B cell (primary cell): ENCODE measurements at regions not wholly inside any gene's neighbourhood (a gene's known extent, or its start where the extent isn't known, plus 50 kb on each side); places are given as distances from the start of the nearest gene placed in this dataset.

ENCODE experiments used
- ATAC-seq: fragments of 200-7000 bp; cut with Tn5 transposase; one replicate; pipeline ENCODE4 v1.10.0; 2021; ENCODE audit warnings: low read depth, mild to moderate bottlenecking, moderate number of reproducible peaks, moderate library complexity
- CTCF ChIA-PET: fragments of 350-600 bp; sonication (Branson Sonifier 250); formaldehyde crosslinking; loops from one replicate; lab custom pipeline; 2021; ENCODE audit warnings: antibody characterized with exemption, inconsistent platforms; lab: Charles Lee
- POLR2A ChIA-PET: fragments of 350-600 bp; sonication (Branson Sonifier 250); formaldehyde crosslinking; loops from one replicate; lab custom pipeline; 2021; ENCODE audit warnings: antibody characterized with exemption; lab: Charles Lee
- DNase-seq: peaks from one replicate; pipeline ENCODE4 v3.0.0; 2013
- H2AFZ ChIP-seq: 2 replicates; pipeline ENCODE4 v1.6.1; 2012; ENCODE audit warnings: mild to moderate bottlenecking, low read depth, low read length; ENCODE audit not compliant: insufficient read depth, poor library complexity, severe bottlenecking
- H3K27ac ChIP-seq, 2 donors: 1 replicate in 1 of 2; 2 replicates in 1 of 2; pipeline ENCODE4 v1.5.1; 2012 to 2013; ENCODE audit warnings: low read length in 2 of 2, mild to moderate bottlenecking in 2 of 2, moderate library complexity in 1 of 2
- H3K27me3 ChIP-seq, 4 experiments: fragments of 200-600 bp in 1 of 4; sonication (generic) in 1 of 4; replicated peaks in 1 of 4; 1 replicate in 2 of 4; 2 replicates in 2 of 4; pipeline versions ENCODE4 v1.6.1 to v1.7.0; 2013 to 2016; ENCODE audit warnings: low read length in 3 of 4, mild to moderate bottlenecking in 2 of 4, mixed read lengths in 1 of 4, moderate library complexity in 1 of 4; ENCODE audit not compliant: insufficient read depth in 4 of 4, control insufficient read depth in 3 of 4; ENCODE audit errors: control extremely low read depth in 1 of 4
- H3K36me3 ChIP-seq, 2 experiments: replicated peaks in 1 of 2; 1 replicate in 1 of 2; 2 replicates in 1 of 2; pipeline versions ENCODE4 v1.6.1 to v1.7.1; 2013; ENCODE audit warnings: low read length in 1 of 2; ENCODE audit not compliant: insufficient read depth in 2 of 2, control insufficient read depth in 1 of 2; ENCODE audit errors: control extremely low read depth in 1 of 2, extremely low read depth in 1 of 2
- H3K4me1 ChIP-seq, 2 donors: fragments of 200-600 bp in 1 of 2; sonication (generic) in 1 of 2; 1 replicate in 1 of 2; 2 replicates in 1 of 2; pipeline versions ENCODE4 v1.5.1 to v1.6.1; 2013 to 2017; ENCODE audit warnings: low read length in 2 of 2; ENCODE audit not compliant: control insufficient read depth in 2 of 2, insufficient read depth in 2 of 2
- H3K4me2 ChIP-seq: replicated peaks from 2 replicates; pipeline ENCODE3; 2012; ENCODE audit warnings: mild to moderate bottlenecking, low read depth, low read length; ENCODE audit not compliant: poor library complexity, severe bottlenecking
- H3K4me3 ChIP-seq, 5 experiments: fragments of 200-600 bp in 1 of 5; sonication (generic) in 1 of 5; 1 replicate in 3 of 5; 2 replicates in 2 of 5; pipeline versions ENCODE4 v1.5.1 to v1.7.0; 2011 to 2016; ENCODE audit warnings: low read length in 4 of 5, mild to moderate bottlenecking in 4 of 5, low read depth in 2 of 5, control low read depth in 1 of 5, moderate library complexity in 1 of 5; ENCODE audit not compliant: insufficient read depth in 1 of 5; ENCODE audit errors: control extremely low read depth in 1 of 5, extremely low read depth in 1 of 5
- H3K79me2 ChIP-seq: fragments of 200-600 bp; sonication (generic); one replicate; pipeline ENCODE4 v1.6.0; 2016; ENCODE audit warnings: low read length; ENCODE audit not compliant: control insufficient read depth, insufficient read depth
- H3K9ac ChIP-seq: fragments of 200-600 bp; sonication (generic); 2 replicates; pipeline ENCODE4 v1.6.1; 2017; ENCODE audit warnings: mild to moderate bottlenecking, low read length, moderate library complexity
- H3K9me3 ChIP-seq, 3 donors: one replicate each; pipeline versions ENCODE4 v1.6.1 to v1.7.1; 2013; ENCODE audit warnings: low read length in 2 of 3; ENCODE audit not compliant: control insufficient read depth in 2 of 3, insufficient read depth in 1 of 3; ENCODE audit errors: control extremely low read depth in 1 of 3
- H4K20me1 ChIP-seq: 2 replicates; pipeline ENCODE4 v1.6.0; 2012; ENCODE audit warnings: mild to moderate bottlenecking, low read length; ENCODE audit not compliant: insufficient read depth, control insufficient read depth, poor library complexity, severe bottlenecking
- H3K27ac Mint-ChIP-seq: one replicate; pipeline ENCODE4 v1.8.0; 2021; ENCODE audit warnings: mixed read lengths
- H3K27me3 Mint-ChIP-seq: one replicate; pipeline ENCODE4 v1.8.0; 2021; ENCODE audit warnings: mixed read lengths
- H3K4me1 Mint-ChIP-seq: one replicate; pipeline ENCODE4 v1.8.0; 2021; ENCODE audit warnings: mixed read lengths
- H3K4me3 Mint-ChIP-seq: one replicate; pipeline ENCODE4 v1.8.0; 2021; ENCODE audit warnings: mixed read lengths
- H3K9me3 Mint-ChIP-seq: one replicate; pipeline ENCODE4 v1.8.0; 2022; ENCODE audit warnings: mixed read lengths; ENCODE audit not compliant: insufficient read depth
- CTCF ChIP-seq: fragments of 200-600 bp; IDR thresholded peaks from one replicate; pipeline ENCODE4 v1.8.0; 2022; ENCODE audit warnings: antibody characterized with exemption, mild to moderate bottlenecking
- EZH2 ChIP-seq: IDR thresholded peaks from 2 replicates; pipeline ENCODE4 v1.6.1; 2012; ENCODE audit warnings: borderline replicate concordance, low read depth, mild to moderate bottlenecking, moderate library complexity, low read length; ENCODE audit not compliant: insufficient read depth, poor library complexity, severe bottlenecking
- WGBS: methylation state at CpG from one replicate; pipeline ENCODE4 v1.1.5; 2013; ENCODE audit warnings: missing lambda C conversion rate; ENCODE audit not compliant: insufficient coverage; 5-methylcytosine and 5-hydroxymethylcytosine counted together
- intact Hi-C: fragments of 100-400 bp; cut with micrococcal nuclease; formaldehyde crosslinking; loops from one replicate; pipeline ENCODE4 v1.10.0; 2022

GRCh38 chr12:105706321-105706972 is 376.0 kb downstream of the C12orf75 start:
- Histone ChIP-seq H3K27ac (no peak overlapping the region), H2AFZ (no peak overlapping the region), H3K9ac (no peak overlapping the region), H3K9me3 (no peaks in the 10 kb centered on the region), H3K4me2 (no peak overlapping the region), H3K27me3 (peaks cover 0 to 4% (median 0%) of the 10 kb centered on the region in 4 experiments), H4K20me1 (no peaks in the 10 kb centered on the region), H3K36me3 (no peaks in the 10 kb centered on the region), H3K4me1 (no peaks in the 10 kb centered on the region), H3K4me3 (no peak overlapping the region), H3K79me2 (no peaks in the 10 kb centered on the region)
- no peak overlapping the region for H3K4me3 Mint-ChIP-seq
- intact Hi-C loops: no loop called here
- no peaks in the 10 kb centered on the region for H3K4me1 Mint-ChIP-seq
- ChIA-PET POLR2A (no interaction called here), CTCF (no interaction called here)
- H3K27ac Mint-ChIP-seq: no peak overlapping the region
- DNase-seq (no peak), ATAC-seq (no peak)
- TF ChIP-seq CTCF (no peak), EZH2 (no peak)
- peaks cover 7% of the 10 kb centered on the region for H3K27me3 Mint-ChIP-seq
- WGBS: 100% methylated on average over 4 of the region's 8 CpGs
- H3K9me3 Mint-ChIP-seq: no peaks in the 10 kb centered on the region

- Mint-ChIP-seq H3K9me3 (no peaks in the 10 kb centered on the region), H3K4me1 (no peaks in the 10 kb centered on the region), H3K4me3 (no peak overlapping the region), H3K27me3 (peaks cover 5% of the 10 kb centered on the region), H3K27ac (no peak overlapping the region)
- ChIA-PET POLR2A (no interaction called here), CTCF (no interaction called here)
- H3K4me2 ChIP-seq: no peak overlapping the region
- no CpG with 5 or more reads among the region's 3 CpGs for WGBS
- peaks cover 0 to 4% (median 0%) of the 10 kb centered on the region in 4 experiments for H3K27me3 ChIP-seq
- H3K4me3 ChIP-seq: no peak overlapping the region
- H3K27ac ChIP-seq: no peak overlapping the region
- H3K36me3 ChIP-seq: no peaks in the 10 kb centered on the region
- intact Hi-C loops: no loop called here
- DNase-seq (no peak), ATAC-seq (no peak)
- TF ChIP-seq EZH2: no peak
- TF ChIP-seq CTCF: no peak
- H3K4me1 ChIP-seq: no peaks in the 10 kb centered on the region
- no peak overlapping the region for H2AFZ ChIP-seq
- H3K9me3 ChIP-seq: no peaks in the 10 kb centered on the region
- no peaks in the 10 kb centered on the region for H3K79me2 ChIP-seq
- H3K9ac ChIP-seq: no peak overlapping the region
- no peaks in the 10 kb centered on the region for H4K20me1 ChIP-seq
Measured at GRCh38 chr12:105706973-105707334, 376.5 kb downstream of the C12orf75 start.
